HG02678 (cell line): ENCODE measurements at regions not wholly inside any gene's neighbourhood (a gene's known extent, or its start where the extent isn't known, plus 50 kb on each side); places are given as distances from the start of the nearest gene placed in this dataset.
"Not testable (repeated sequence)": the region's sequence is repeated elsewhere in the genome, so short reads cannot be mapped to it uniquely, and the experiment has no call there.

Experiments used
- ATAC-seq: cut with Tn5 transposase; IDR thresholded peaks from one replicate; pipeline ENCODE4 v1.9.1; 2021; ENCODE audit warnings: mild to moderate bottlenecking, moderate library complexity; ENCODE audit not compliant: unreplicated experiment

DNA sequence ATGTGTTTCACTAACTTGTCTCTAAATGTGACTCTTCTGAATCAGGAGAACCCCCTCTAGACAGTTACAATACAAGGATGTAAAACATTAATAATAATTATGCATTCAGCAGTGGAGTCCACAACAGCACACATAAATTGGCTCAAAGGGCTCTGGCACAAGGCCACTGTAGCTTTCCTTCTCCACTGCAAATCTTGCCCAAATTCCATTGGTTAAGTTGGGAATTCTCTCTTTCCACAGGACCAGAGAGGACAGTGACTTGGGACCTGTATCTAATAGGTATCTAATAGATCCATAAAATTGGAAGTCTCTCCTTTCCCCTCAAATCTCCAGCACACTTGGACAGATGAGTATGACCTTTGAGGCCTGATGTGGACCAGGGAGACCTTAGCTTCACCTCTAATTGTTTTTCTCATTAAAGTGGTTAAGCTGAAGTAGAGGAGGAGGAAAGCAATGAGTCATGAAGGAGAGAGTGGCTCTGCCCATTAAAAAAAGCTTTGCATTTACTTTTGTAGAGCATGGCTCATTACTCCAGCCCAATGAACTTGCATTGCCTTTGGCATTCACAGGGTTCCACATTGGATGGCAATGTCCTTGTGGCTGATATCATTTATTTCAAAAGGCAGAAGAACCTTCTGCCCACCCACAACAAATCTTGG, 72.3 kb upstream of the SH3RF1 start:
- no peak for ATAC-seq

DNA sequence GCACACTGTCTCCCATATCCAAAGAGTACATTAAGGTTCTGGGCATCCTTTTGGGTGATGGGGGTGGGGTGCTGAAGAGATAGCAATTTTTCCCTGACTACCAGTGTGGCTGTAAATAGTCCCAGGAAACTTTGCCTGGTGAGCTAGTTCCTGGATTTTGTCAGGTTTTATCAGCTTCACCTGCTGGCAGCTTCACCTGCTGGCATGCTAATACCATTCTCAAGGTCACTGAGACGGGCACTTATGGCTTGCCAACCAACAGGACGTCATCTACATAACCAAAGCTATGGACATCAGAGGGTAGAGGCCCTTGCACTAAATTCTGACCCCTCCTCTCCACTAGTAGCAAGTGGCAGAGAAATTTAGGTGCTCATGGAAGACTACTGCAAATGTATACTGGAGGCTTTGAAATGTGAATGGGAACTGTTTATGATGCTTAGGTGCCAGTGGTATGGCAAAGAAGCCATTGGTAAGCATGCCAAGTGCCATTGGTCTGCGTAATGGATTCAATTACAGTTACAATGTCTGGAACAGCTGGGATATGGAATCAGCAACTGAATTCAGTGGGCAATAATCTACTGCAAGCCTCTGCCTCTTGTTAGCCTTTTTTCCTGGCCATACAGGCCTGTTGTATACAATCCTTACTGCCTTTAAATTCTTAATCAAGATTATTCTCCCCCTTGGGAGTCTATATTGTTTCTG, 71.6 kb upstream of the SH3RF1 start:
- no peak for ATAC-seq

DNA sequence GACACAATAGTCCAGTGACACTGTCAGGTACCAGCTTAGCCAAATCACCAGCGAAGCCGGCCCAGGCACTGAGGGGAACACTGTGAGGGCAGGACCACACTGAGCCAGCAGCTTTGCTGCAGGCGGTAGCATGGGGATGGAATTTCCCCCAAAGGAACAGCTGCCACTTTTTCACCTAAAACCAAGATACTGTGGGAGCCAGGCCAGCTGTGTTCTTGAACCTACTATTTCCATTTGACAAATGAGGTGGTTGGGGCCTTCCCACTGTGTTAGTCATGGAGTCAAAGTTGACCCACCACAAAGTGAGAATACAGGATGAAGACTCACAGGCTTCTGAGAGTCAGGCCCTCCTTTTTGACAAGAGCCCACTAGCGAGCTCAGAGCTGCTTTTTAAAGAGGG, 70.7 kb upstream of the SH3RF1 start:
- ATAC-seq: peak; percentile 77

DNA sequence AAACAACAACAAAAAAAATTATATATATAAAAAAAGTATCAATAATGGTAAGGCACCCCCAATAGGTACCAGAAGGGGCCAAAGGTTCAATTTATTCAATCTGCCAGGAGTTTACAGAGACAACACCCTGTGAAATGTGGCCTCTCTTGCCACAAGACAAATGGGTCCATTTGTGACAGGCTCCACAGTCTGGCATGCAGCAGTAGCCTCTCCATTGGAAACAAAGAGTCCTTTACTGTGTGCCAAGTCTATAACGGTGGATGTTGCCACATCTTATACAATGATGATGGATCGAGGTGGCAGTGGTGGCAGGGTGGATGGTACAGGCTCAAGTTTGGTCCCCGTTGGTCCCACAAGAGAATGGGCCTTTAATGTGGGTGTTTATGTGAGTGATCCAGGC, 70.1 kb upstream of the SH3RF1 start:
- ATAC-seq: no peak

DNA sequence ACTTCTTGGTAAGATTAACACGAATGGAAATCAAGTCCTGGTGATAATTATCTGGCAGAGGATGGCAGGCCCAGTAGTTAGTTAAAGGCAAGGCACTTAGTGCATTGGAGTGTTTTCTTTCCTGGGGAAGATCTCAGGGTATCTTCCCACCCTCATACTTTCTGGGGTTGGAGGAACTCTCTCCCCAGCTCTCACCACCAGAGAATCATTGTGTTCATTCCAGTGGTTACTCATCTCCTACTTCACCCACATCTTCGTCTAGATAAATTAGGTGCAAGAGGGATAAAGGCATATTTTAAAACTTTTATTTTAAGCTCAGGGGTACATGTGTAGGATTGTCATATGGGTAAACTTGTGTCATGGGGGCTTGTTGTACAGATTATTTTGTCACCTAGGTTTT, 67.5 kb upstream of the SH3RF1 start:
- ATAC-seq: no peak

DNA sequence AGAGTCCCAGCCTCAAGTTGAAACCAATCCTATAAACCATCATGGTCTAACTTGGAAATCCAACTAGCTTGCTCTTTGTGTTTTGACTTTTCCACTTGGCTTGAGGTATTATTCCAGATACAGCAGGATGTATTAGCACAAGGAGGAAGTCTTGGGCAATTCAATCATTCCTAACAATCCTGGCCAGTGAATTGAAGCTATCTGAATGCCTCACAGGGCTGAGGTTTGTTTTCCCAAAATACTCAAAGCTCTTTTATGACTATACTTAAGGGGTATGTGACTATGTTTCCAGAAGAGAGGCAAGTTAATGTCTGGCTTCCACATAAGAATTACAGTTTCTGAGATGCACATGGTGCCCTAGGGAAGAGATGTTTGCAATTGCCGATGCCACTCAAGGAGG, 66.8 kb upstream of the SH3RF1 start:
- ATAC-seq: no peak

DNA sequence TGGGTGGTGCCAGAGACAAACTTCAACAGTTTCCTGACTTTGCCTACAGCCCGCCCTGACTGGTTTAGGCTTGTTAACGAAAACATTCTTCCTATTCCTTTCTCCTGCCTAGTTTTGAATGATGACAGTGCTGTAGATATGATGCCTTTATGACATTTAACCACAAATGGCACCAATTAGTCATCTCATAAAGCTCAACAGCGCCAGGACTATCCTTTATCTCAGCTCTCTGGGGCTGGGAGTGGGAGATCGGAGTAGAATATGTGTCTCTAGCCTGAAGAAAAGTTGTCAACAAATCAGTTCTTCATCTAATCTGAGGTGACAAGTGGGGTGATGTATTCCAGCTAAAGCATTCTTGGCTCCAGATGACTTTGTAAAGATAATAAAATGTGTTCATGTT, 64.6 kb upstream of the SH3RF1 start:
- no peak for ATAC-seq

DNA sequence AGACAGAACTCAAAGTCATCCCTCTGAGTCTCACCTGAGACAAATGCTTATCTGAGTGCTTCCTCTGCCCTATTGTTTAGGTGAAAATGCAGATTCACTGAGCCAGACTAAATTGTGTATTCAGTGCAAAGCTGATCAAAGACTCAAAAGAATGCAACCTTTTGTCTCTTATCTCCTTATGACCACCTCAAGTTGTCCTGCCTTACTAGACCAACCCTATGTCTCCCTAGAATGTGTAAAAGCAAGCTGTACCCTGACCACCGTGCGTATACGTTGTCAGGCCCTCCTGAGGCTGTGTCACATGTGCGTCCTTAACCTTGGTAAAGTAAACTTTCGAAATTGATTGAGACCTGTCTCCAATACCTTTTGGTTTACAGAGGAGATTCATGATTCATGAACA, 63.6 kb upstream of the SH3RF1 start:
- no peak for ATAC-seq

DNA sequence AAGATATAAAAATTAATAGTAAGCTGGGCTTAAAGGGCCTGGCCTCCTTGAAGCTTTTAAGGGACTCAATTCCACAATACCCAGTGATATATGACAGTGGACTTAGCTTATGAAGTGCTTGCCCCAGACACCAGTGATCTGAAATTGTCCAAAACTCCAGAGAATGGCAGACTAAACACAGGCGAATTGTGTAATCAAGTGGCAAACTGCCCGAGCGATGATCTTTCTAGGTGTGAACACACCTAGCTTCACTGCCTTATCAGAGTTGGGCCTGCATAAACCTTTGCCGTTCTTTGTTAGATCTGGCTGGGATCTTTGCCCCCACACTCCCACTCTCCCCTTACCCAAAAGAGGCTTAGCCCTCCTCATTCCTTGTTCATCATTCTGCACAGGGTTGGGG, 62.5 kb upstream of the SH3RF1 start:
- ATAC-seq: no peak

DNA sequence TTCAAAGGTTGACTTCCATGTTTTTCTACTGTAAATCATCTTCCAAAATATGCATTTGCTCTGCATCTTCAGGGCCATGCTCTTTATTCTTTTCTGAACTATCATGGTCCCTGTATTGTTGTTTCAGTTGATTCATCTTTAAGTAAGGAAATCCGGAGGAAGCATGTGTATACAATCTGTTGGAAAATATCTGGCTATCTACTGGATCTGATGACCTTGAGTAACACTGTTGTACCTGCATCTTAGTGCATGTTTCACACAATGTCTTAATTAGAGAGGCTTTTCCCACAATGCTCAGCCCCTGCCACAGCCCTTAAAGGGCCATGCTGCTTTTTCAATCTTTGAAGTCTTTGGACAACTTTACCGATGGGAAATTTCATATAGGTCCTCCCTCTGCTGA, 61.8 kb upstream of the SH3RF1 start:
- no peak for ATAC-seq

DNA sequence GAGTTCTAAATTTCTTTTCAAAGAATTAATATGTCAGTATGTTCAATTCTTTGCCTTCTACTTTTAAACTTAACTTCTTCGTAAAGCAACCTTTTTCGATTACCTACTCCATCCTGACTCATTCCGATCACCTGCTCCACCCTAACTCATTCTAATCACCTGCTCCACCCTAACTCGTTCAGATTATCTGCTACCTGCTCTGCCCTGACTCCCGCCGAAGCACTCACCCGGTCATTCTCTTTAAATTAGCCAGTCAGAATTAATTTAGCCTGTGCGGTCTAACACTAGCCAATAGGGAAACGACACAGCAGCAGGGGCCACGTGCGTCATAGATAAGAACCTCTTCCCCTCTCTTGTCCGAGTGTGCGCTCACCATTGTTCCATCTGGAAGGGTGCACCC, 60.1 kb upstream of the SH3RF1 start:
- ATAC-seq: no peak

DNA sequence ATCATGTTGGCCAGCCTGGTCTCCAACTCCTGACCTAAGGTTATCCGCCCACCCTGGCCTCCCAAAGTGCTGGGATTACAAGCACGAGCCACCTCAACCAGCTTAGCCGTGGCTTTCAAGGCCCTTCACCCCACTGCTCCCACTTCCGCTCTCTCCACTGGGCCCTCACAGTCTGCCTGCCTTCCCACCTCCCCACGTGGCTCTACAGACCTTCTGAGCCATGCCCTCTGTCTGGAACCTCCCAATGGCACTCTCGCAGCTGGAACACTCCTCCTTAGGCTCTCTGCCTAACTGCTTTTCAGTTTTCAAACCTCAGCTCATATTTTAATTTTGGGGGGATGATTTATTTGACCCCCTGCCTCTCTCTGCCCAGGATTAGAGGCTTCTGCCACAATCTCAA, 59.3 kb upstream of the SH3RF1 start:
- ATAC-seq: no peak

DNA sequence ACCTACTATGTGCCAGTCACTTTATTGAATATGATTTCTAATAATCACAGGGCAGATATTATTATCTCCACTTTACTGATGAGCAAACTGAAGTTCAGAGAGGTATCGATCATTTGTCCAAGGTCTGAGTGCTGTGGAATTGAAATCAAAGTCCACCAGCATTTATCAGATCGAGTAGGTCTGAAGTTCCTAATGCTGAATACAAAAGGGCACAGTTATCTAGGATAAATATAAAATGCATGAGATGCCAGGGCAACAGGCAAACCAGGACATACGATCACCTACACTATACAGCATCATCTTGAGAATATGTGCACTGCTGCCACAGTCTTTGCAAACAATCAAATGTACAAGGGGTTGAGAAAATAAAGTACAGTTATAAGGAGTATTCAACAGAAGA, 57.2 kb upstream of the SH3RF1 start:
- no peak for ATAC-seq

DNA sequence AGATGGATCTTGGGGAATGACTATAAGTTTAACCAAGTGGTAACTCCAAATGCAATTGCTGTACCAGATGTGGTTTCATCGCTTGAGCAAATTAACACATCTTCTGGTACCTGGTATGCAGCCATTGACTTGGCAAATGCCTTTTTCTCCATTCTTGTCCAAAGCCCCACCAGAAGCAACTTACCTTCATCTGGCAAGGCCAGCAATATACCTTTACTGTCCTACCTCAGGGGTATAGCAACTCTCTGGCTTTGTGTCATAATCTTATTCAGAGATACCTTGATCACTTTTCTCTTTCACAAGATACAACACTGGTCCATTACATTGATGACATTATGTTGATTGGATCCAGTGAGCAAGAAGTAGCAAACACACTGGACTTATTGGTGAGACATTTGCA, 53.2 kb upstream of the SH3RF1 start:
- ATAC-seq: not testable (repeated sequence)

DNA sequence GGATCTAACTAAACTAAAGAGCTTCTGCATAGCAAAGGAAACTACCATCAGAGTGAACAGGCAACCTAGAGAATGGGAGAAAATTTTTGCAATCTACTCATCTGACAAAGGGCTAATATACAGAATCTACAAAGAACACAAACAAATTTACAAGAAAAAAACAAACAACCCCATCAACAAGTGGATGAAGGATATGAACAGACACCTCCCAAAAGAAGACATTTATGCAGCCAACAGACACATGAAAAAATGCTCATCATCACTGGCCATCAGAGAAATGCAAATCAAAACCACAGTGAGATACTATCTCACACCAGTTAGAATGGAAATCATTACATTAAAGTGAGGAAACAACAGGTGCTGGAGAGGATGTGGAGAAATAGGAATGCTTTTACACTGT, 52.1 kb upstream of the SH3RF1 start:
- ATAC-seq: not testable (repeated sequence)
